Activated naive CD4-positive, alpha-beta T cell treated with anti-CD3 and anti-CD28 coated beads, Interleukin-2, amount 10 ng/mL, durations not matched to agents 7 days and 5 days (primary cell): ENCODE measurements at regions not wholly inside any gene's neighbourhood (a gene's known extent, or its start where the extent isn't known, plus 50 kb on each side); places are given as distances from the start of the nearest gene placed in this dataset.
"Not testable (repeated sequence)": the region's sequence is repeated elsewhere in the genome, so short reads cannot be mapped to it uniquely, and the experiment has no call there.

Experiments used
- CTCF ChIA-PET: fragments of 350-600 bp; sonication (Branson Sonifier 250); formaldehyde crosslinking; loops from one replicate; lab custom pipeline; 2021; ENCODE audit warnings: antibody characterized with exemption; lab: Charles Lee
- DNase-seq: peaks from one replicate; pipeline ENCODE4 v3.0.0-alpha.2; 2020
- H3K27ac Mint-ChIP-seq: one replicate; pipeline ENCODE4 v1.8.0; 2021; ENCODE audit warnings: mild to moderate bottlenecking, moderate library complexity, mixed read lengths
- H3K27me3 Mint-ChIP-seq: one replicate; pipeline ENCODE4 v1.8.0; 2021; ENCODE audit warnings: mild to moderate bottlenecking, mixed read lengths
- H3K36me3 Mint-ChIP-seq: one replicate; pipeline ENCODE4 v1.8.0; 2021; ENCODE audit warnings: mixed read lengths
- H3K4me1 Mint-ChIP-seq: one replicate; pipeline ENCODE4 v1.8.0; 2021; ENCODE audit warnings: mixed read lengths
- H3K4me3 Mint-ChIP-seq: one replicate; pipeline ENCODE4 v1.8.0; 2021; ENCODE audit warnings: mild to moderate bottlenecking, moderate library complexity, mixed read lengths
- H3K9me3 Mint-ChIP-seq: one replicate; pipeline ENCODE4 v1.8.0; 2021; ENCODE audit warnings: mixed read lengths

GRCh38 chrX:35611562-35611961 is 186.6 kb upstream of the MAGEB16 start:
- CTCF ChIA-PET, H3K4me1 Mint-ChIP-seq, DNase-seq, H3K27me3 Mint-ChIP-seq, H3K4me3 Mint-ChIP-seq, H3K27ac Mint-ChIP-seq, H3K36me3 Mint-ChIP-seq: not testable (repeated sequence)
- peaks cover 13% of the 10 kb centered on the region for H3K9me3 Mint-ChIP-seq

- Mint-ChIP-seq H3K9me3 (peaks cover 4% of the 10 kb centered on the region), H3K4me3 (no peak overlapping the region), H3K27me3 (no peaks in the 10 kb centered on the region), H3K36me3 (no peaks in the 10 kb centered on the region), H3K27ac (no peak overlapping the region), H3K4me1 (no peaks in the 10 kb centered on the region)
- DNase-seq: no peak
- CTCF ChIA-PET: no interaction called here
These were observed 180.3 kb upstream of the MAGEB16 start for GRCh38 chrX:35617836-35618235.

- Mint-ChIP-seq H3K9me3 (peaks cover 4% of the 10 kb centered on the region), H3K4me1 (no peaks in the 10 kb centered on the region), H3K27me3 (no peaks in the 10 kb centered on the region)
These were observed 176.1 kb upstream of the MAGEB16 start for GRCh38 chrX:35622040-35622439.

GRCh38 chrX:35622601-35623000 is 175.5 kb upstream of the MAGEB16 start:
- no peaks in the 10 kb centered on the region for H3K36me3 Mint-ChIP-seq
- H3K27ac Mint-ChIP-seq: no peak overlapping the region
- CTCF ChIA-PET: no interaction called here
- DNase-seq: no peak
- peaks cover 4% of the 10 kb centered on the region for H3K9me3 Mint-ChIP-seq
- no peaks in the 10 kb centered on the region for H3K4me1 Mint-ChIP-seq
- no peak overlapping the region for H3K4me3 Mint-ChIP-seq
- no peaks in the 10 kb centered on the region for H3K27me3 Mint-ChIP-seq

More at GRCh38 chrX:35622040-35622439, 176.1 kb upstream of the MAGEB16 start:
- Mint-ChIP-seq H3K36me3 (no peaks in the 10 kb centered on the region), H3K27ac (no peak overlapping the region), H3K4me3 (no peak overlapping the region)
- DNase-seq: no peak
- CTCF ChIA-PET: no interaction called here

GRCh38 chrX:35625714-35626113 is 172.4 kb upstream of the MAGEB16 start:
- H3K36me3 Mint-ChIP-seq: no peaks in the 10 kb centered on the region
- no peak overlapping the region for H3K27ac Mint-ChIP-seq
- H3K9me3 Mint-ChIP-seq: peaks cover 4% of the 10 kb centered on the region
- H3K4me1 Mint-ChIP-seq: no peaks in the 10 kb centered on the region
- no peak for DNase-seq
- H3K27me3 Mint-ChIP-seq: no peaks in the 10 kb centered on the region
- CTCF ChIA-PET: no interaction called here
- no peak overlapping the region for H3K4me3 Mint-ChIP-seq

GRCh38 chrX:35626124-35626523 is 172.0 kb upstream of the MAGEB16 start:
- Mint-ChIP-seq H3K36me3 (no peaks in the 10 kb centered on the region), H3K4me1 (no peaks in the 10 kb centered on the region)
- no peak for DNase-seq

GRCh38 chrX:35635971-35636370 is 162.2 kb upstream of the MAGEB16 start:
- H3K4me3 Mint-ChIP-seq, H3K9me3 Mint-ChIP-seq, H3K4me1 Mint-ChIP-seq, H3K27ac Mint-ChIP-seq, DNase-seq, H3K36me3 Mint-ChIP-seq, CTCF ChIA-PET, H3K27me3 Mint-ChIP-seq: not testable (repeated sequence)

More at GRCh38 chrX:35626124-35626523, 172.0 kb upstream of the MAGEB16 start:
- Mint-ChIP-seq H3K4me3 (no peak overlapping the region), H3K9me3 (peaks cover 4% of the 10 kb centered on the region), H3K27ac (no peak overlapping the region), H3K27me3 (no peaks in the 10 kb centered on the region)
- CTCF ChIA-PET: no interaction called here

- no peaks in the 10 kb centered on the region for H3K36me3 Mint-ChIP-seq
- H3K27me3 Mint-ChIP-seq: no peaks in the 10 kb centered on the region
- CTCF ChIA-PET: no interaction called here
- no peaks in the 10 kb centered on the region for H3K9me3 Mint-ChIP-seq
- no peak overlapping the region for H3K4me3 Mint-ChIP-seq
- H3K27ac Mint-ChIP-seq: no peak overlapping the region
- no peaks in the 10 kb centered on the region for H3K4me1 Mint-ChIP-seq
- DNase-seq: no peak
These were observed 133.3 kb upstream of the MAGEB16 start for GRCh38 chrX:35664833-35665232.

GRCh38 chrX:35665311-35665710 is 132.8 kb upstream of the MAGEB16 start:
- Mint-ChIP-seq H3K36me3 (no peaks in the 10 kb centered on the region), H3K4me1 (no peaks in the 10 kb centered on the region), H3K4me3 (no peak overlapping the region), H3K27ac (no peak overlapping the region), H3K27me3 (no peaks in the 10 kb centered on the region), H3K9me3 (no peaks in the 10 kb centered on the region)
- no peak for DNase-seq
- CTCF ChIA-PET: no interaction called here

GRCh38 chrX:35670889-35671288 is 127.3 kb upstream of the MAGEB16 start:
- Mint-ChIP-seq H3K36me3 (no peaks in the 10 kb centered on the region), H3K4me3 (no peak overlapping the region), H3K9me3 (no peaks in the 10 kb centered on the region), H3K27ac (no peak overlapping the region), H3K4me1 (no peaks in the 10 kb centered on the region), H3K27me3 (no peaks in the 10 kb centered on the region)
- CTCF ChIA-PET: no interaction called here
- no peak for DNase-seq

GRCh38 chrX:35675151-35675550 is 123.0 kb upstream of the MAGEB16 start:
- CTCF ChIA-PET: no interaction called here
- Mint-ChIP-seq H3K9me3 (no peaks in the 10 kb centered on the region), H3K27me3 (no peaks in the 10 kb centered on the region), H3K36me3 (no peaks in the 10 kb centered on the region), H3K4me1 (no peaks in the 10 kb centered on the region), H3K27ac (no peak overlapping the region), H3K4me3 (no peak overlapping the region)
- no peak for DNase-seq

- CTCF ChIA-PET: no interaction called here
- H3K36me3 Mint-ChIP-seq: no peaks in the 10 kb centered on the region
These were observed 117.2 kb upstream of the MAGEB16 start for GRCh38 chrX:35680940-35681346.

GRCh38 chrX:35682476-35682875 is 115.7 kb upstream of the MAGEB16 start:
- Mint-ChIP-seq H3K27ac (no peak overlapping the region), H3K4me3 (no peak overlapping the region), H3K36me3 (no peaks in the 10 kb centered on the region), H3K27me3 (no peaks in the 10 kb centered on the region), H3K9me3 (peaks cover 1% of the 10 kb centered on the region), H3K4me1 (no peaks in the 10 kb centered on the region)
- CTCF ChIA-PET: no interaction called here
- DNase-seq: no peak

More at GRCh38 chrX:35680940-35681346, 117.2 kb upstream of the MAGEB16 start:
- Mint-ChIP-seq H3K9me3 (peaks cover 1% of the 10 kb centered on the region), H3K27me3 (no peaks in the 10 kb centered on the region), H3K4me3 (no peak overlapping the region), H3K4me1 (no peaks in the 10 kb centered on the region), H3K27ac (no peak overlapping the region)
- DNase-seq: no peak

GRCh38 chrX:35696760-35697234 is 101.3 kb upstream of the MAGEB16 start:
- Mint-ChIP-seq H3K4me3 (no peak overlapping the region), H3K4me1 (no peaks in the 10 kb centered on the region), H3K36me3 (no peaks in the 10 kb centered on the region), H3K27ac (no peak overlapping the region), H3K9me3 (no peaks in the 10 kb centered on the region), H3K27me3 (no peaks in the 10 kb centered on the region)
- CTCF ChIA-PET: no interaction called here
- DNase-seq: no peak

- CTCF ChIA-PET: no interaction called here
- H3K36me3 Mint-ChIP-seq: no peaks in the 10 kb centered on the region
- H3K4me1 Mint-ChIP-seq: no peaks in the 10 kb centered on the region
- H3K27ac Mint-ChIP-seq: no peak overlapping the region
- H3K4me3 Mint-ChIP-seq: no peak overlapping the region
- DNase-seq: no peak
- H3K9me3 Mint-ChIP-seq: no peaks in the 10 kb centered on the region
- no peaks in the 10 kb centered on the region for H3K27me3 Mint-ChIP-seq
These were observed 98.5 kb upstream of the MAGEB16 start for GRCh38 chrX:35699642-35700041.

GRCh38 chrX:35700121-35700520 is 98.0 kb upstream of the MAGEB16 start:
- Mint-ChIP-seq H3K27me3 (no peaks in the 10 kb centered on the region), H3K36me3 (no peaks in the 10 kb centered on the region), H3K9me3 (no peaks in the 10 kb centered on the region), H3K4me3 (no peak overlapping the region), H3K4me1 (no peaks in the 10 kb centered on the region), H3K27ac (no peak overlapping the region)
- CTCF ChIA-PET: no interaction called here
- DNase-seq: no peak
